ENCODE measurements at regions not wholly inside any gene's neighbourhood (a gene's known extent, or its start where the extent isn't known, plus 50 kb on each side); places are given as distances from the start of the nearest gene placed in this dataset.

DNA sequence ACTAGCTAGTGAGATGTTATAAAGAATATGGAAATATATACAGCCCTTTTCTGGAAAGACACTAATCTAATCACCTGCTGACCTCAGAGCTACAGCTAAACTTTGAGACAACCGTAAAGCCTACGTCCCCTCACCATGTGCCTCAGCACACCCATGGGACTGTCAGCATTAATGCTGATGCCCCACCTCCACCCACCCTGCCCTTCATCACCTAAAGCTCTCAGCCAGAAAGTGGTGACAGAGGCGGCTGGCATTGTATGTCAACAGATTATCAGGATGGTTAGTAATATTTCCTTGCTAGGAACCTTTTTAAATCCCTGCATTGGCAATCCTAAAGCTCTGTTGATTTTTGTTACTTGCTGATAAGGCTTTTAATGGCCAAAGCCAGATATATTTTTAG lies 1177.9 kb downstream of the DIAPH3 start:
- Mint-ChIP-seq H3K27ac (no peak overlapping the region), H3K27me3 (no peaks in the 10 kb centered on the region), H3K9me3 (peaks cover 15% of the 10 kb centered on the region), H3K4me1 (no peaks in the 10 kb centered on the region), H3K36me3 (no peaks in the 10 kb centered on the region), H3K4me3 (no peak overlapping the region)
- DNase-seq, result no peak

DNA sequence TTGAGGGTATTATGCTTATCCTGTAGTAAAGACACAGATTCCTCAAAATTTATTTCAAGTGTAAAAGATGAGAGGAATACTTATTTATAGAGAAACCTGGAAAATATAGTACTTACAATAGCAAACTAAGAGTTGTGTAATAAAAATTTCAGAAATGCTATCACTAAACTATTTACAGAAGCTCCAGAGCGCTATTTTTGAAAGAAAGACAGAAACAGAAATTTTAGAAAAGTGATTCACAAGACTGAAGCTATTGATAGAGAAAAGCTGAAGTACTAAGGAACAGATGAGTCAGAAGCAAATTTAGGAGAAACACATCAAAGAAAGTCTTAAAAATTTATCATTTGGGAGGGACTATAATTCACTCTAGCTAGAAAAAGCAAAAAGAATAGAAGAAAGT lies 1174.2 kb downstream of the DIAPH3 start:
- no peaks in the 10 kb centered on the region for H3K9me3 Mint-ChIP-seq
- no peaks in the 10 kb centered on the region for H3K27me3 Mint-ChIP-seq
- H3K4me1 Mint-ChIP-seq, result no peaks in the 10 kb centered on the region
- H3K36me3 Mint-ChIP-seq, result no peaks in the 10 kb centered on the region
- H3K27ac Mint-ChIP-seq, result no peak overlapping the region
- no peak overlapping the region for H3K4me3 Mint-ChIP-seq
- no peak for DNase-seq

DNA sequence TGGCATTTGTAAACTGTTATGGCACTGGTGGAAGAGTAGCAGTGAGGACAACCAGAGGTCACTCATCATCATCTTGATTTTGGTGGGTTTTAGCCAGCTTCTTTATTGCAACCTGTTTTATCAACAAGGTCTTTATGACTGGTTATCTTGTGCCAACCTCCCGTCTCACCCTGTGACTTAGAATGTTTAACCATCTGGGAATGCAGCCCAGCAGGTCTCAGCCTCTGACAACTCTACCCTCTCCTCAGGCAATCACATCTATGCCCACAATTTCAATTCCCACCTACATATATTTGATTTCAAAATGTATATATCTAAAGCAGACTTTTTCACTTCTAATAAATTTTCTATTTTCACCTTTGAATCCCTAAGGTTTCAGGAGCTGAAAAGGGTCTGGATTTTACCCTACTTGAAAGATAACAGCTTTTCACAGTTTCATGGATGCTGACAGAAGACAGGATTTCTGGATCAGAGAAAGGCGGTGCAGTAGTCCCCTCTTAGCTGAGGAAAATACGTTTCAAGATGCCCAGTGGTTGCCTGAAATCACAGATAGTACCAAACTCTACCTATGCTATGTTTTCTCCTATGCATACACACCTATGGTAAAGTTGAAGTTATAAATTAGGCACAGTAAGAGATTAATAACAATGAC lies 1171.8 kb downstream of the DIAPH3 start:
- H3K9me3 Mint-ChIP-seq, result no peaks in the 10 kb centered on the region
- H3K4me3 Mint-ChIP-seq, result no peak overlapping the region
- no peaks in the 10 kb centered on the region for H3K4me1 Mint-ChIP-seq
- no peak for DNase-seq
- H3K27me3 Mint-ChIP-seq, result no peaks in the 10 kb centered on the region
- no peaks in the 10 kb centered on the region for H3K36me3 Mint-ChIP-seq
- H3K27ac Mint-ChIP-seq, result no peak overlapping the region

DNA sequence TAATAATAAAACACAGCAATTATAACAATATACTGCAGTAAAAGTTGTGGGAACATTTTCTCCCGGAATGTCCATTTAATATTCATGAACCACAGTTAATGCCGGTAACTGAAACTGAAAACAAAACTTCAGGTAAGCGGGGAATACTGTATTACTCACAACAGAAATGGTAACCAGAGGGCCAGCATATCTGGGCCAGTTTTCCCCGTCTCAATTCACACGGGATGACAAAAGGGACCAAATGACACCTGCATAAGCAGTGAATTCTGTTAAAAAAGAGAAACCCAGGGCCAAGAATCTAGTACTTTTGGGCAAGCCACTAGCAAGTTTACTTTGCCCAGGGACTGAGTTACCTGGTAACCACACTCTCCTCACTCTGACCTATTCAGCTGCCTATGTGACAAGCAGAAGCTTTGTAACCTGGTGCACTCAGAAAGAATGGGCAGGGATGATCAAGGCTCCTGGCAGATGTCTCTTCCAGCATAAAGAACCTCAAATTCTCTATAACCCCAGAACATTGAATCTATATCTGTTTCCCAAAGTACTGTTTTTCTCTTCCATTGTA lies 1171.2 kb downstream of the DIAPH3 start:
- H3K27me3 Mint-ChIP-seq, result no peaks in the 10 kb centered on the region
- no peak overlapping the region for H3K4me3 Mint-ChIP-seq
- no peaks in the 10 kb centered on the region for H3K9me3 Mint-ChIP-seq
- no peak for DNase-seq
- no peak overlapping the region for H3K27ac Mint-ChIP-seq
- H3K36me3 Mint-ChIP-seq, result no peaks in the 10 kb centered on the region
- H3K4me1 Mint-ChIP-seq, result no peaks in the 10 kb centered on the region

DNA sequence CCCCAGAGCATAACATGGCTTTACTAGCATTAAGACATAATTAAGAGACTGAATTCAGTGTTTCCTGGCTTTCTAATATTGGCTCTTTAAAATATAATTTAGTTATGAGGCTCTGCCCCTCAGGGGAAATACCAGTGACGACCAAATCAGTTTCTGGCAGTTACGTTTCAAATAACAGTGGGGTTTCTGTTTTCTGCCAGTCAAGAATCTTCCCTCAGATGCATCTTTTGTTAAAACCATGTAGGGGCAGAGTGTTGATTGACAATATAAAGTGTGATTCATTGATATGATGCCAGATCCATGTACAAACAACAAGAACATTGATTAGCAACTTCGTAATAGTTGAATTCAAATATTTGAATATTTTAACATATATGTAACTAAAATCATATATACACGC lies 1169.7 kb downstream of the DIAPH3 start:
- no peak overlapping the region for H3K27ac Mint-ChIP-seq
- H3K27me3 Mint-ChIP-seq, result no peaks in the 10 kb centered on the region
- no peaks in the 10 kb centered on the region for H3K9me3 Mint-ChIP-seq
- no peak overlapping the region for H3K4me3 Mint-ChIP-seq
- H3K36me3 Mint-ChIP-seq, result no peaks in the 10 kb centered on the region
- DNase-seq, result no peak
- no peaks in the 10 kb centered on the region for H3K4me1 Mint-ChIP-seq

DNA sequence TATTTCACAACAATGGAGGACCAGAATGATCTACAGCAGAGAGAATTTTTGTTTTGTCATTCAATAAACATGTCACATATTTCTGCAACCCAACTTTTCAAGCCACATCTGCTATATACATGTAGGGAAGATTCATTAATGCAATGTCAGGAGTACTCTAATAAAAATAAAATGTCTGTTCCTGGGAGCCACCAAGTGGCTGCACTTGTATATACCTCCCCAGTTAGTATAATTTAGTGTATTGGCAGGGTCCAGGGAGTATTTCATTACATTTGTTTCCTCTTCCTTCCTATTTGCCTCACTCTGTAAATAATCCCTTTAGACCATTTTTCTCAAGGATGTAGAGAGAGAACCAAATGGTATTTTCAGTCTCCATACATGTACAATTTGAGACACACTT lies 1169.0 kb downstream of the DIAPH3 start:
- H3K27me3 Mint-ChIP-seq, result no peaks in the 10 kb centered on the region
- H3K9me3 Mint-ChIP-seq, result no peaks in the 10 kb centered on the region
- no peaks in the 10 kb centered on the region for H3K4me1 Mint-ChIP-seq
- H3K4me3 Mint-ChIP-seq, result no peak overlapping the region
- no peak overlapping the region for H3K27ac Mint-ChIP-seq
- no peaks in the 10 kb centered on the region for H3K36me3 Mint-ChIP-seq
- no peak for DNase-seq

DNA sequence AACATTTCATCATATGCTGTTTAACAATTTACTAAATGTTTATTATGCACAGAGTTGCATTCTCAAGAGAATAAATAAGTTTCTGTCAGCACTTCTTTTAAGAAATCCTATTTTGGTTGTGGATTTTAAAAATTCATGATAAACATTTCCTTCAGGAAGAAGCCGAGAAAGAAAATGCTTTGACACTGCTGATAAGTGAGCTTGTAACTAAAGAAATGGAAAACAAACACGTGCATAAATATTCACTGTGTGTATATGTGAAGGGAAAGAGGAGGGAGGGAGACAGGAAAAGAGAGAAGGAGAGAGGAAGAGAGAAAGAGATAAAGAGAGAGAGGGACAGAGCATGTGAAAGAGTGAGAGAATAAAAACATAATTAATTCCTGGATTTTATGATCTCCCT lies 1165.0 kb downstream of the DIAPH3 start:
- no peaks in the 10 kb centered on the region for H3K36me3 Mint-ChIP-seq
- no peaks in the 10 kb centered on the region for H3K27me3 Mint-ChIP-seq
- H3K4me3 Mint-ChIP-seq, result no peak overlapping the region
- DNase-seq, result no peak
- H3K9me3 Mint-ChIP-seq, result no peaks in the 10 kb centered on the region
- H3K27ac Mint-ChIP-seq, result no peak overlapping the region
- no peaks in the 10 kb centered on the region for H3K4me1 Mint-ChIP-seq

DNA sequence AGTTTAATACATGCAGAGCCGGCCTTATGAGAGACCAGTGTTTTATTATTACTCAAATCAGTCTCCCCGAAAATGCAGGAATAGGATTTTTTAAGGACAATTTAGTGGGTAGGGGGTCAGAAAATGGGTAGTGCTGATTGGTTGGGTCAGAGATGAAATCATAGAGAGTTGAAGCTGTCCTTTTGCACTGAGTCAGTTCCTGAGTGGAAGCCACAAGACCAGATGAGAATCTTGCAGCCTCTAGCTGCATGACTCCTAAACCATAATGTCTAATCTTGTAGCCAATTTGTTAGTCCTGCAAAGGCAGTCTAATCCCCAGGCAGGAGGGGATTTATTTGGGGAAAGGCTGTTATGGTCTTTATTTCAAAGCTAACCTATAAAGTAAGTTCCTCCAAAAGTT lies 1163.9 kb downstream of the DIAPH3 start:
- Mint-ChIP-seq H3K27me3 (no peaks in the 10 kb centered on the region), H3K4me1 (no peaks in the 10 kb centered on the region), H3K27ac (no peak overlapping the region), H3K9me3 (no peaks in the 10 kb centered on the region), H3K4me3 (no peak overlapping the region), H3K36me3 (no peaks in the 10 kb centered on the region)
- no peak for DNase-seq

DNA sequence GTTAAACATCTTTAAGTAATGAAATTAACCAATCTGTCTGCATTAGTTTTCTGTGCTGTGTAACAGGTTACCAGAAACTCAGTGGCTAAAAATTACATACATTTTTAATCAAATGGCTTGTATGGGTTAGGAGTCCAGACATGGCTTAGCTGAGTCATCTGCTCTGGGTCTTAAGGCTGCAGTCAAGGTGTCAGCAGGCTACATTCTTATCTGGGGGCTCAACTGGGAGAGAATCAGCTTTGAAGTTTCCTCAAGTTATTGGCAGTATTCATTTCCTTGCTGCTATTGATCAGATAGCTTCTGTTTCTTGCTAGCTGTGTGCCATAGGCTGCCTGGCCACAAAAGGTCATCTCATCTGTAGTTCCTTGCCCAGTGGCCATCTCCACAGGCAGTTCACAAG lies 1163.0 kb downstream of the DIAPH3 start:
- Mint-ChIP-seq H3K27ac (no peak overlapping the region), H3K9me3 (no peaks in the 10 kb centered on the region), H3K4me1 (no peaks in the 10 kb centered on the region), H3K27me3 (no peaks in the 10 kb centered on the region), H3K4me3 (no peak overlapping the region), H3K36me3 (no peaks in the 10 kb centered on the region)
- no peak for DNase-seq

DNA sequence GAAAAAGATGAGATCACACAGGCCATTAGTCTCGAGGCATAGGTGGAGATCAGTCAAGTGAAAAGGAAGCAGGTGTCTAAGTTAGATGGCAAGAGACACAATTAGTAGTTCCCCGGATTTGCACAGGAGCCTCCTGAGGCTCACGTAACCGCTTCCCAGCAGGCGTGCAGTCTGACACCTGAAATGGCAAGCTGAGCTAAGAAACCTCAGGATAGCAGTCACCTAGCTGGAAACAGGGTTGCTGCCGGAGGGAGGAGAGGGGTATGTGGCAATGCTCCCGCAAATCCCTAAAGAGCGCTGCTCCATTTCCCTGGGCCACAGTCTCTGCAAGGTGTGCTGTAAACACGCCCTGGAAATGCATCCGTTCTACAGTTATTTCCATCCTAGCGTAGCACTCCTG lies 1151.0 kb downstream of the DIAPH3 start:
- DNase-seq, result no peak
- Mint-ChIP-seq H3K9me3 (no peaks in the 10 kb centered on the region), H3K27ac (no peak overlapping the region), H3K4me1 (no peaks in the 10 kb centered on the region), H3K27me3 (no peaks in the 10 kb centered on the region), H3K4me3 (no peak overlapping the region), H3K36me3 (no peaks in the 10 kb centered on the region)

DNA sequence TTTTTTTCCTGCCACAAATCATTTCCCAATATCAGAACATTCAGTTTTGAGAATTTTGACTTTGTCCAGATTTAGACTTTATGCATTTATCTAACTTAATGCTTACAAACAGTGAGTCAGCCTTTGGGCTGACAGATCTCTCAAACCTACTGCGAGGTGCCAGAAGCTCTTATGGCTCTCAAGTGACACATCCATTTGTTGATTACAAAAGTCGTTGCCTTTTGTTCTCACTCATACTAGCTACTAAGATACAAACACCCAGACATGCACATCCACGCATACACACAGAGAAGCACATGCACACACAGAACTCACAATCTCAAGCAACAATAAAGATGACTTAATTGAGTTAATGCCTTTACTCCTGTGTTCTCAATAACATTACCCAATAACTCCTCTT lies 1147.5 kb downstream of the DIAPH3 start:
- Mint-ChIP-seq H3K9me3 (no peaks in the 10 kb centered on the region), H3K36me3 (no peaks in the 10 kb centered on the region), H3K27ac (no peak overlapping the region), H3K4me1 (no peaks in the 10 kb centered on the region), H3K4me3 (no peak overlapping the region), H3K27me3 (no peaks in the 10 kb centered on the region)
- DNase-seq, result no peak

DNA sequence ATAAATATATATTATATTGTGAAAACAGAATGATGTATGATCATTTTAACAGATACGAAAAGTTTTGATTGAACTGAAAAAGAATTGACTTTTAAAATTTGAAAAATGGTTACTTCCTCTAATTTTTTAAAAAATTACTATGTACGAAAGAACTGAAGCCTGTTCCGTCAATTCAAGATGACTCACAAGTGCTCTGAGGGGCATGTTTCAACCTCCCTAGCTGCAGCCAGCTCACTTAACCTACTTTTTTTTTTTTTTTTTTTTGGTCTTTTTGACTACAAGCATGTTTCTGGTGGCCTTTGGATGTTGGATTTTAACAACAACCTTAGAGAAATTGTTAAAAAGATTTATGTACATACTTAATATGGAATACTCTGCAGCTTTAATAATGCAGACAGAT lies 1139.3 kb downstream of the DIAPH3 start:
- Mint-ChIP-seq H3K27me3 (no peaks in the 10 kb centered on the region), H3K9me3 (peaks cover 2% of the 10 kb centered on the region), H3K4me3 (no peak overlapping the region), H3K36me3 (no peaks in the 10 kb centered on the region), H3K27ac (no peak overlapping the region), H3K4me1 (no peaks in the 10 kb centered on the region)
- no peak for DNase-seq

DNA sequence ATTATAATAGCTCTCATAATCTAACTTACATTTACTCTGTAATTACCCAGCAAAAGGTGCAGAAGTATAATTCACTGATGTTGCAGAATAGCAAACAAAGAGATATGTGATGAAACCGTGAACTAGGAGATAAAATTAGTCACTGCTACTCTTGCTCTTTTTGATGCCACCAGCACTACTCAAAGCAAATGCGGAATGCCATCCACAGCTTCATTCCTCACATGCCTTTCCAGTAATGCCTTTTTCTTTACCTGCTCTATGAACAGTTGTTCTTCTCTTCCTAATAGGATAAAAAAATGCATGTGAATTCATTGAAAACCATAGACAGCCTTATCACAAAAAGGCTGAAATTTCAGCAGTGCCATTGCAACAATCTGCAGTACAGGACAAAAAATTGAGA lies 1129.5 kb downstream of the DIAPH3 start:
- no peaks in the 10 kb centered on the region for H3K36me3 Mint-ChIP-seq
- H3K4me3 Mint-ChIP-seq, result no peak overlapping the region
- H3K9me3 Mint-ChIP-seq, result peaks cover 3% of the 10 kb centered on the region
- H3K27ac Mint-ChIP-seq, result no peak overlapping the region
- H3K27me3 Mint-ChIP-seq, result no peaks in the 10 kb centered on the region
- no peaks in the 10 kb centered on the region for H3K4me1 Mint-ChIP-seq
- no peak for DNase-seq

DNA sequence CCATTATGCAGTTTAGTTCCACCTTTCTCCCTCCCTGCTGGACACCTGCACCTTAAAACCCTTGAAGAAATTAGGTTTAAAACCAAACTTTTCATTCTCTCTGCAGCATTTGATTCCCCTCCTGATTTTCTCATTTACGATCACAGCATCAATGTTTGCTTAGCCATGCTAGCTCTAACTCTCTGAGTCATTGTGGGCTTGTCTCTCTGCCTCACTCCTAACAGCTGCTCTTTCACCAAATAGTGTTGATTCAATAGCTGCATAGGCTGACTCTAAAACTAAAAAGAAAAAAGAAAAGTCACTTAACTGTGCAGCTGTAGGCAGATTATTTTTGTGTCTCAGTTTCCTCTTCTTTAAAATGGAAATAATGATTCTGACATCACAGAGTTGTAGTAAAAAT lies 1124.9 kb downstream of the DIAPH3 start:
- Mint-ChIP-seq H3K27ac (no peak overlapping the region), H3K4me3 (no peak overlapping the region)

DNA sequence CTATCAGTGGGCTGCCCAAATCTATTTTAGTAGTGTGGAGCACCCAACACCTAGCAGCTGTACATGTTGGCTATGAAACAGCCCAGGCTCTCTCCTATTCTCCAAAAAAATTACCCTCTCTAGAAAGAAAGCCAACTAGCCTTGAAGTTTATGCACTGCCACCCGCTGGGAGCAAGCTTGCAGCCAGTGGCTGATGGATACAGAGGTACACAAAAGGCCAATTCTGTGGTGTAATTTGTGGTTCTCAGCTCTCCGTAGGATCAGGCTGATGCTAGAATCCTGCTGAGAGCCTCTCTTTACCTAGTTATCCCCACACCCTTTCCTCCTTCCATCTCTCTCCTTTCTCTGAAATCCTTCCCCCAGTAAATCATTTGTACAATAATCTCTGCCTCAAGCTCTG lies 1120.7 kb downstream of the DIAPH3 start:
- Mint-ChIP-seq H3K27me3 (no peaks in the 10 kb centered on the region), H3K9me3 (peaks cover 2% of the 10 kb centered on the region), H3K27ac (no peak overlapping the region), H3K4me1 (no peaks in the 10 kb centered on the region), H3K4me3 (no peak overlapping the region), H3K36me3 (no peaks in the 10 kb centered on the region)
- no peak for DNase-seq

More for the DNA sequence above, 1124.9 kb downstream of the DIAPH3 start:
- Mint-ChIP-seq H3K9me3 (peaks cover 2% of the 10 kb centered on the region), H3K36me3 (no peaks in the 10 kb centered on the region), H3K27me3 (no peaks in the 10 kb centered on the region), H3K4me1 (no peaks in the 10 kb centered on the region)
- DNase-seq, result no peak

DNA sequence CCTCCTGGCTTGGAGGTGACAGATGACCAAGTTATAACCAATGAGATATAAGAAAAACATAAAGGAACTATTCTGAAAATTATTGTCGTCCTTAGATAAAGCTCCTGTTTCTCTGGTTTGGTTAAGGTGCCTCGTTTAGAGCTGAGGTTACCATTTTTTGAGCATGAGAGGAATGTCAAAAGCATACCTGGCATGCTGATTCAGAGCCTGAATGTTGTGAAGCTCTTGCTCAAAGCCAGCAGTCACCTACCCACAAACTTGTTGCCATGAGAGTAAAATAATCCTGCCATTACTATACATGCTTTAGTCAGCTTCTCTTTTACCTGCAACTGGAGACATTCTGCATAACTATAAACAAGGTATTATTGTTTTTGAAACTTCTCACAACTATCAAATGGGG lies 1116.2 kb downstream of the DIAPH3 start:
- Mint-ChIP-seq H3K36me3 (no peaks in the 10 kb centered on the region), H3K27me3 (no peaks in the 10 kb centered on the region), H3K4me1 (no peaks in the 10 kb centered on the region), H3K9me3 (no peaks in the 10 kb centered on the region), H3K27ac (no peak overlapping the region), H3K4me3 (no peak overlapping the region)
- DNase-seq, result no peak
